ENCODE measurements at regions not wholly inside any gene's neighbourhood (a gene's known extent, or its start where the extent isn't known, plus 50 kb on each side); places are given as distances from the start of the nearest gene placed in this dataset.

- in situ Hi-C loops (cut with HindIII; ENCODE audit: low pct_unique_long_range_greater_than_20kb, low sequenced_read_pairs): no loop called here
- DNase-seq (ENCODE audit: low read depth, low spot score): no peak
Measured at GRCh38 chr5:27353540-27353939, 315.2 kb upstream of the CDH9 start.

DNA sequence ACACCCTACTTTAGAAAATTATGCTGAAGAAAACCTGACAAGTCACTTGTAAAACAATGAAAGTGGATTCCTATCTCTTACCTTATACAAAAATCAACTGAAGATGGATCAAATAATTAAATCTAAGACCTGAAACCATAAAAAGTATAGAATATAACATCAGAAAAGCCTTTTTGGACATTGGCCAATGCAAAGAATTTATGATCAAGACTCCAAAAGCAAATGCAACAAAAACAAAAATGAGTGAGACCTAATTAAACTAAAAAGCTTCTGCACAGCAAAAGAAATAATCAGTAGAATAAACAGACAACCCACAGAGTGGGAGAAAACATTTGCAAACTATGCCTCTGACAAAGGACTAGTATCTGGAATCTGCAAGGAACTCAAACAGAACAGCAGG lies 303.0 kb upstream of the CDH9 start:
- in situ Hi-C loops (cut with HindIII; ENCODE audit: low pct_unique_long_range_greater_than_20kb, low sequenced_read_pairs): no loop called here
- DNase-seq (ENCODE audit: low read depth, low spot score): no peak

- in situ Hi-C loops (cut with HindIII; ENCODE audit: low pct_unique_long_range_greater_than_20kb, low sequenced_read_pairs): no loop called here
Measured at GRCh38 chr5:27336817-27337216, 298.4 kb upstream of the CDH9 start.

GRCh38 chr5:27328480-27328879 lies 290.1 kb upstream of the CDH9 start:
- in situ Hi-C loops (cut with HindIII; ENCODE audit: low pct_unique_long_range_greater_than_20kb, low sequenced_read_pairs): no loop called here
- peak; percentile 93 for DNase-seq (ENCODE audit: low read depth, low spot score)

More at GRCh38 chr5:27336817-27337216, 298.4 kb upstream of the CDH9 start:
- DNase-seq (ENCODE audit: low read depth, low spot score): no peak

- in situ Hi-C loops (cut with HindIII; ENCODE audit: low pct_unique_long_range_greater_than_20kb, low sequenced_read_pairs): no loop called here
- peak; percentile 71 for DNase-seq (ENCODE audit: low read depth, low spot score)
Measured at GRCh38 chr5:27325513-27325912, 287.1 kb upstream of the CDH9 start.

DNA sequence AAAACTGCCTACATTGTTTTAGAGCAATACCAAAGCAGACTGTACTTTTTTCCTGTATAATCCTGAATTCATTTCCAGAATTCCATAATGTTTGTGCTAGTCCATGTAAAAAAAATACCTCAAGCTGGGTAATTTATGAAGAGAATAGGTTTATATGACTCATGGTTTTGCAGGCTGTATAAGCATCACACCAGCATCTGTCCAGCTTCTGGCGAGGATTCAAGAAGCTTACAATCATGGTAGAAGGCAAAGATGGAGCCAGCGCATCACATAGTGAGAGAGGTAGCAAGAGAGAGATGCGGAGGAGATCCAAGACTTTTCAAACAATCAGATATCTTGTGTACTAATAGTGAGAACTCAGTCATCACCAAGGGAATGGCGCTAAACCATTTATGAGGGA lies 280.3 kb upstream of the CDH9 start:
- DNase-seq (ENCODE audit: low read depth, low spot score): no peak
- in situ Hi-C loops (cut with HindIII; ENCODE audit: low pct_unique_long_range_greater_than_20kb, low sequenced_read_pairs): no loop called here

DNA sequence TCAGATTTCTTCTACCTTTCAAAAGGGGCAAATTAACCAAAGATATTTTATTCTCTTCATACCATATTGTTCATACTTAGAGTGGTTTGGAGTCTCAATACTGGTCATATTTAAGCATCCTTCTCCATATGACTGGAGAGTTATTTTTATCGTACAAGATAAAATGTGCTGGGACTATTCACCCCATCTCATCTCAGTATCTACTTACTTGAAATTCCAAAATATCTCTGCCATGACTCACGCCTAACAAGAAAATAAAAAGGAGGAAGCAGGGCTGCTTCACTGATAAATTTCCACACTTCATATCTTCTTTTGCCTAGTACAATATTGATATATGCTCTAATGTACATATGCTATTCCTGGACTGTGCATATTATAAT lies 277.9 kb upstream of the CDH9 start:
- DNase-seq (ENCODE audit: low read depth, low spot score): no peak
- in situ Hi-C loops (cut with HindIII; ENCODE audit: low pct_unique_long_range_greater_than_20kb, low sequenced_read_pairs): no loop called here

DNA sequence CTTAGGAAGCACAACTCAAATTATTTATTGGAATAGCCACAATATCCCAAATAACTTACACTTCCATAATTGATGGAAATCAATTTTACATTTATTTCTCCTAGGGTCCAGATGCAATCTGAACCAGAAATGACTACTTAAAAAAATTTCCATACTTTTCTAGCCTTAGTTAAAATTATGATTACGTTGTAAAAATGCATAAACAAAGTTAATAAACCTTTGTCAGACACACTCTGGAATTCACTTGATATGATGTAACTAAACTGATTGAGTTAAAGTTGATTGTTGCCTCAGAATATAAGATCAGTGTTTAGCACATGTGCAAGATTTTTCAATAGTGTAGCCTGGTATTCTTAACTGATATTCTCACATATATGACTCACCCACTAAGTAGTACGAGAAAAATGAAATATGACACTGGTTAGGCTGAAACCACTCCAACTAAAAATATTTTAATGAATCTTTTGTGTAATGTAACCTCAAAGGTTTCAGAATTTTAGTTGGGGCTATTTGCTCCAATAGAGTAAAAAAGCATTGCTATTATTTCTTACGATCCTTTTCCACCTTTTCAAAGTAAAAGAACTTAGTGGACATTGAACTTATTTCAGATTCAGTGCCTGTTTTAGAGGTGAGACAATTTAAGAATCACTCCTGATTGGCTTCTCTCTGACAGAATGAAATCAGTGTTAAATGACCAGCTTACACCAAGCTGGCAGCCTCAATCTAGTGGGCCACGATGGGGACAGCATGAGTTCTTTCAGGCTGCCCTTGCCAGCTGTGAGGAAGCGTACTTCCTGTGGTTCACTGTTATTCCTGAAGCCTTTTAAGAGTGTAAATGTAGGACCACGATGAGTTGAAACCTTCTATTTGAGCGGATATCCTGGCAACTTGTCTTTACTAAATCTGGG lies 277.2 kb upstream of the CDH9 start:
- in situ Hi-C loops (cut with HindIII; ENCODE audit: low pct_unique_long_range_greater_than_20kb, low sequenced_read_pairs): no loop called here
- DNase-seq (ENCODE audit: low read depth, low spot score): no peak

GRCh38 chr5:27313549-27313948 lies 275.2 kb upstream of the CDH9 start:
- no peak for DNase-seq (ENCODE audit: low read depth, low spot score)
- in situ Hi-C loops (cut with HindIII; ENCODE audit: low pct_unique_long_range_greater_than_20kb, low sequenced_read_pairs): no loop called here

DNA sequence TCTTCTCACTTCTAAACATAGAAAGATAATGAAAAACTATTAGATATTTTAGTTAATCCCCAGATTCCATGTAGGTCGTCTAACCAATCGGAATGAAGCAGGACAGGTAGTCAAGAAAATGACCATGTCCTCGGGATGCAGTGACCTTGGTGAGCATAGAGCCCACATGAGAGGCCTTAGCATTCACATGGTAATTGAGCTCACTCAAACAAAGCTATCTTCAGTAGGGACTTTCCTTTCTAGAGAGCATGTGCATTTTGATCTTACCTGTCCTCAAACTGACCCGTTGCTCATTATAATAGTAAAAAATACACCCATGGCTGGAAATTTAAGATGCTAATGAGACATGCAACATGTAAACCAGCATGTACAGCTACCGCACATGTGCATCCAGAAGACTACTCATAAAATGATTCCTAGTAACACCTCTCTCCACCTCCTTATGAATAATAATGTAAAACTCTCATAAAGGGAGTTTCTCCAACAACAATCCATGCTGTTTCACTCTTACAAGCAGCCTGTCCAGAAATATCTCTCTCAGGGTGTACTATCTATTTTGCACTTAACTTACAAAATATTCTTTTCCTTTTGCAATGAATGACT lies 274.0 kb upstream of the CDH9 start:
- no peak for DNase-seq (ENCODE audit: low read depth, low spot score)
- in situ Hi-C loops (cut with HindIII; ENCODE audit: low pct_unique_long_range_greater_than_20kb, low sequenced_read_pairs): no loop called here

DNA sequence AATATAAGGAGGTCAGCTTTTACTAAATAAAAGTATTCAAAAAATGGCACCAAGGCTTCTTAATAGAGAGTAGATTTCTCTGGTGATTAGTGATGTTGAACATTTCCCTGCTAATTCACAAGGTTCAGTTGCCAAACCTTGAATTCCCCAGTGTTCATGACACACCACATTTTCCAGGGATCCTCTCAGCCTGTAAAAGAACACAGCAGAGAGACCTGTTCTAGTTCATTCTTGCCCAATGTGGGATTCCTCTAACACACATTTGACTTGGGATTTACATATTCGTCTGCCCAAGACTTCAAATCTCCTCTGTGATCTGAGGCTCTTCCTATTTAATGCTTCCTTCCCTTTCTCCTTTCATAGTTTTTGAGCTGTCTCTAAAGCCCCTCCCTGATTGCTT lies 273.2 kb upstream of the CDH9 start:
- no peak for DNase-seq (ENCODE audit: low read depth, low spot score)
- in situ Hi-C loops (cut with HindIII; ENCODE audit: low pct_unique_long_range_greater_than_20kb, low sequenced_read_pairs): no loop called here

DNA sequence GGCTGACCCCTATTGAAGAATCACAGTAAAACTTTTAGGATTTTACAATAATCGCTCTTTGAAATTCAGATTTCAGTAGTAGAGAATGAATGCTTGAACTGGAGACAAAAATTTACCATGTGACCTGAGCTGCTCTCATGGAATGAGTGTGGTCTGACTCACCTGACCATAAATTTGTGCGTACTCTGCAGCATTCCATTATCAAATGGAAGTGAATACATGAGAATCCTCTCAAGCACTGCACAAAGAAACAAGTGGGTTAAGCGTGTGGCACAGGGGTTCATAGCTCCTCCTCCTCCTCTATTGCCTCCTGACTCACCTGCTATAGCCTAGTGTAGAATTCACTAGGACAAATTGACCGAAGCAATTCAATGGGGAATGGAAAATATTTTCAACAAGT lies 269.8 kb upstream of the CDH9 start:
- in situ Hi-C loops (cut with HindIII; ENCODE audit: low pct_unique_long_range_greater_than_20kb, low sequenced_read_pairs): no loop called here
- no peak for DNase-seq (ENCODE audit: low read depth, low spot score)

DNA sequence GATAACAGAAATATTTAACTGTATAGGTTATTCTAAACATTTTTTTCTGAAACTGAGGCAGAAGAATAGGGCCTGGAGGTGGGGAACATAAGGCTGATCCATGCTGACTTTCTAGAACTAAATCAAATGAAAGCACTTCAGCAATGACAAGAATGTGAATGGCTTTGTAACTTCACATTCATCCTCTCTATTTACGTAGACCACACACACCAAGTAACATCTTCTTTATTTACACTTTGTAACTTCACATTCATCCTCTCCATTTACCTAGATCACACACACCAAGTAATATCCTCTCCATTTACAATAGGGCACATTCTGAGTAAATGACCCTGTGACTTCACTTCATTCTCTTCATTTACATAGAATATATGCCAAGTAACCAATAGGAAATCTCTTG lies 251.8 kb upstream of the CDH9 start:
- no peak for DNase-seq (ENCODE audit: low read depth, low spot score)
- in situ Hi-C loops (cut with HindIII; ENCODE audit: low pct_unique_long_range_greater_than_20kb, low sequenced_read_pairs): no loop called here

GRCh38 chr5:27276119-27276518 lies 237.7 kb upstream of the CDH9 start:
- in situ Hi-C loops (cut with HindIII; ENCODE audit: low pct_unique_long_range_greater_than_20kb, low sequenced_read_pairs): no loop called here
- DNase-seq (ENCODE audit: low read depth, low spot score): no peak

- DNase-seq (ENCODE audit: low read depth, low spot score): no peak
Measured at GRCh38 chr5:27275345-27275744, 237.0 kb upstream of the CDH9 start.

GRCh38 chr5:27269766-27270165 lies 231.4 kb upstream of the CDH9 start:
- in situ Hi-C loops (cut with HindIII; ENCODE audit: low pct_unique_long_range_greater_than_20kb, low sequenced_read_pairs): no loop called here
- DNase-seq (ENCODE audit: low read depth, low spot score): no peak

More at GRCh38 chr5:27275345-27275744, 237.0 kb upstream of the CDH9 start:
- in situ Hi-C loops (cut with HindIII; ENCODE audit: low pct_unique_long_range_greater_than_20kb, low sequenced_read_pairs): no loop called here

DNA sequence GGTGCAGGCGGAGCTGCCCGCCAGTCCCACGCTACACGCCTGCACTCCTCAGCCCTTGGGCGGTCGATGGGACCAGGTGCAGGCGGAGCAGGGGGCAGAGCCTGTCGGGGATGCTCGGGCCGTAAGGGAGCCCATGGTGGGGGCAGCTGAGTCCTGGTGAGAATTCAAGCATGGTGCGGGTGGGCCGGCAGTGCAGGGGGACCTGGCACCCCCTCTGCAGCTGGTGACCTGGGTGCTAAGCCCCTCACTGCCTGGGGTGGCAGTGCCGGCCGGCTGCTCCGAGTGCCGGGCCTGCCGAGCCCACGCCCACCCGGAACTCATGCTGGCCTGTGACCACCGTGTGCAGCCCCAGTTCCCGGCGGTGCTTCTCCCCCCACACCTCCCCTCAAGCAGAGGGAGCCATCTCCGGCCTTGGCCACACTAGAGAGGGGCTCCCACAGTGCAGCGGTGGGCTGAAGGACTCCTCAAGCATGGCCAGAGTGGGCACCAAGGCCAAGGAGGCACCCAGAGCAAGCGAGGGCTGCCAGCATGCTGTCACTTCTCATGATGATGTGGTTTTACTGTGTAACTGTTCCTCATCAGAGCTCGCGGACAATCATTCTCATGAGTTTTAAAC lies 228.9 kb upstream of the CDH9 start:
- in situ Hi-C loops (cut with HindIII; ENCODE audit: low pct_unique_long_range_greater_than_20kb, low sequenced_read_pairs): no loop called here
- DNase-seq (ENCODE audit: low read depth, low spot score): no peak

DNA sequence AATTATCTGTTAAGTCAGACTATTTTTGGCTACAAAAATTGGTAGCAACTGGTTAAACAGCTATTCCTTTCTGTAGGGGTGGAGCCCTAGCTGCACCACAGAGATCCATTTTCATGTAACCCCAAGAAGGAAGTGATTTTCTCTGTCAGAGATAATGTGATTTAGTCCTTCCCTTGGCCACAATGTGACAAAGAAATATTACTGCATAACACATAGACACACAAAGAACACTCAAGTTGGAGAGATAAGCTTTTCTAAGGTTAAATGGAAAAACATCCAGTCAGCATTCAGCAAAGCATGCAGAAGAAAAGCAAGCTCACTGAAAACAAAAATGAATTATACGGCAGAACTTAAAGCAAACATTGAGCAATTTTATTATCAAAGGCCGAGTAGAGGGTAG lies 227.8 kb upstream of the CDH9 start:
- no peak for DNase-seq (ENCODE audit: low read depth, low spot score)
- in situ Hi-C loops (cut with HindIII; ENCODE audit: low pct_unique_long_range_greater_than_20kb, low sequenced_read_pairs): no loop called here

DNA sequence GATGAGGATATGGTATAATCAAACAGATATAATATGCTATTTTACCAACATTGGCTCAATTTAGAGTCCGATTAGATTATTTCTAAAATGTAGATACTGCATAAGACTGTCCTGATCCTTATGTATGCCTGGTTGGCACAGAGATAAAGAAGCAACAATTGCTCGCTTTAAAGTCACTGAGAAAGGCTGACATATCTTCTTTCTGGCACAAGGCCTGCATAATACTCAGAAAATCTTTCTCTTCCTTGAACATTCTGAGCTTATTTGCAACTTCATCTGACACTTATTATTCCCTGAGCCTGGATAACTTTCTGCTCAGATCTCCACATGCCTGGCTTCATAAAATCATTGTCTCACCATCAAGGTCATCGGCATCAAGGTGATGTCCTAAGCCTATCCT lies 219.3 kb upstream of the CDH9 start:
- in situ Hi-C loops (cut with HindIII; ENCODE audit: low pct_unique_long_range_greater_than_20kb, low sequenced_read_pairs): no loop called here
- no peak for DNase-seq (ENCODE audit: low read depth, low spot score)

Data from SK-MEL-5 (cell line).